HEK293 (cell line): ENCODE measurements at regions not wholly inside any gene's neighbourhood (a gene's known extent, or its start where the extent isn't known, plus 50 kb on each side); places are given as distances from the start of the nearest gene placed in this dataset.

Experiments used
- AEBP2 ChIP-seq: fragments of 450-650 bp; formaldehyde crosslinking; IDR thresholded peaks from 2 replicates; pipeline ENCODE4 v1.5.1; 2016; ENCODE audit warnings: missing biosample characterization, missing genetic modification characterization, borderline replicate concordance
- CTCF ChIP-seq: fragments of 450-650 bp; formaldehyde crosslinking; IDR thresholded peaks from 2 replicates; pipeline ENCODE4 v1.5.1; 2016; ENCODE audit warnings: missing biosample characterization, missing genetic modification characterization
- ELK4 ChIP-seq: IDR thresholded peaks from 2 replicates; pipeline ENCODE4 v1.6.1; 2011; ENCODE audit warnings: mild to moderate bottlenecking, low read depth, low read length, borderline replicate concordance
- GLIS1 ChIP-seq: fragments of 450-650 bp; formaldehyde crosslinking; IDR thresholded peaks from 2 replicates; pipeline ENCODE4 v1.5.1; 2016; ENCODE audit warnings: missing biosample characterization, missing genetic modification characterization
- IKZF3 ChIP-seq: fragments of 450-650 bp; IDR thresholded peaks from 2 replicates; pipeline ENCODE4 v1.5.0; 2018; ENCODE audit warnings: missing biosample characterization, mild to moderate bottlenecking, missing genetic modification characterization, moderate library complexity
- YY1 ChIP-seq: fragments of 450-650 bp; formaldehyde crosslinking; IDR thresholded peaks from 2 replicates; pipeline ENCODE4 v1.5.1; 2018; ENCODE audit warnings: missing biosample characterization, missing genetic modification characterization
- ZBTB26 ChIP-seq: fragments of 450-650 bp; formaldehyde crosslinking; optimal IDR thresholded peaks from 2 replicates; pipeline ENCODE3; 2016; ENCODE audit warnings: missing biosample characterization, mild to moderate bottlenecking, missing genetic modification characterization
- ZBTB7A ChIP-seq: fragments of 450-650 bp; formaldehyde crosslinking; IDR thresholded peaks from 2 replicates; pipeline ENCODE4 v1.5.1; 2016; ENCODE audit warnings: low read depth, missing biosample characterization, missing genetic modification characterization
- ZFP3 ChIP-seq: fragments of 450-650 bp; formaldehyde crosslinking; IDR thresholded peaks from 2 replicates; pipeline ENCODE4 v1.5.1; 2016; ENCODE audit warnings: low read depth, missing biosample characterization, missing genetic modification characterization
- ZNF121 ChIP-seq: fragments of 450-650 bp; formaldehyde crosslinking; IDR thresholded peaks from 2 replicates; pipeline ENCODE4 v1.5.1; 2016; ENCODE audit warnings: missing biosample characterization, missing genetic modification characterization
- ZNF202 ChIP-seq: fragments of 450-650 bp; formaldehyde crosslinking; IDR thresholded peaks from 2 replicates; pipeline ENCODE4 v1.5.1; 2016; ENCODE audit warnings: missing biosample characterization, missing genetic modification characterization, borderline replicate concordance
- ZNF548 ChIP-seq: fragments of 450-650 bp; formaldehyde crosslinking; IDR thresholded peaks from 2 replicates; pipeline ENCODE4 v1.5.1; 2016; ENCODE audit warnings: missing biosample characterization, missing genetic modification characterization
- ZNF629 ChIP-seq: fragments of 450-650 bp; formaldehyde crosslinking; IDR thresholded peaks from 2 replicates; pipeline ENCODE4 v1.5.1; 2017; ENCODE audit warnings: missing biosample characterization, missing genetic modification characterization

- TF ChIP-seq ELK4, result no peak
- TF ChIP-seq ZNF121 (tag by site-specific recombination), result no peak
- TF ChIP-seq CTCF (tag by site-specific recombination), result no peak
- no peak for TF ChIP-seq ZNF548 (tag by site-specific recombination)
- no peak for TF ChIP-seq ZNF202
- TF ChIP-seq IKZF3 (tag by site-specific recombination), result no peak
- no peak for TF ChIP-seq ZBTB26 (tag by site-specific recombination)
- TF ChIP-seq ZNF629 (tag by site-specific recombination), result no peak
- TF ChIP-seq YY1 (tag by site-specific recombination), result no peak
- no peak for TF ChIP-seq AEBP2
- no peak for TF ChIP-seq ZFP3 (tag by site-specific recombination)
- TF ChIP-seq ZBTB7A (tag by site-specific recombination), result no peak
- no peak for TF ChIP-seq GLIS1 (tag by site-specific recombination)
These were observed 358.3 kb downstream of the SHQ1 start for GRCh38 chr3:72489901-72490300.
